MCF 10A (cell line): ENCODE measurements at regions not wholly inside any gene's neighbourhood (a gene's known extent, or its start where the extent isn't known, plus 50 kb on each side); places are given as distances from the start of the nearest gene placed in this dataset.

Source experiments
- BruUV-seq: library from RNA; stranded (reverse); fragments of 400-500 nt; replicated peaks from 2 replicates; lab custom pipeline; 2021; lab: Mats Ljungman, UMichigan
- CTCF ChIA-PET: fragments of 300-600 bp; sonication (Branson Sonifier 250); formaldehyde crosslinking; extraction: SDS; loops from one replicate; lab custom pipeline; 2021; ENCODE audit warnings: antibody characterized with exemption, inconsistent platforms; lab: Yijun Ruan, JAX
- POLR2A ChIA-PET: fragments of 300-600, 350-650 bp; sonication (Branson Sonifier 250); formaldehyde crosslinking; extraction: SDS; loops from one replicate; lab custom pipeline; 2020; ENCODE audit warnings: antibody characterized with exemption, inconsistent platforms; lab: Yijun Ruan, JAX
- DNase-seq: peaks from one replicate; pipeline ENCODE4 v3.0.0-alpha.2; 2018; ENCODE audit not compliant: unreplicated experiment
- H3K27ac Mint-ChIP-seq: one replicate; pipeline ENCODE4 v1.8.0; 2022; ENCODE audit warnings: mild to moderate bottlenecking, low read depth, mixed read lengths; ENCODE audit not compliant: unreplicated experiment
- H3K27me3 Mint-ChIP-seq: one replicate; pipeline ENCODE4 v1.8.0; 2022; ENCODE audit warnings: mixed read lengths; ENCODE audit not compliant: insufficient read depth, unreplicated experiment
- H3K36me3 Mint-ChIP-seq: one replicate; pipeline ENCODE4 v1.8.0; 2022; ENCODE audit warnings: mild to moderate bottlenecking, moderate library complexity, mixed read lengths; ENCODE audit not compliant: insufficient read depth, unreplicated experiment
- H3K4me1 Mint-ChIP-seq: one replicate; pipeline ENCODE4 v1.8.0; 2022; ENCODE audit warnings: mixed read lengths; ENCODE audit not compliant: insufficient read depth, unreplicated experiment
- H3K4me3 Mint-ChIP-seq: one replicate; pipeline ENCODE4 v1.8.0; 2022; ENCODE audit warnings: mild to moderate bottlenecking, moderate library complexity, mixed read lengths; ENCODE audit not compliant: unreplicated experiment
- H3K9me3 Mint-ChIP-seq: one replicate; pipeline ENCODE4 v1.8.0; 2022; ENCODE audit warnings: mixed read lengths; ENCODE audit not compliant: unreplicated experiment
- intact Hi-C: fragments of 100-400 bp; cut with micrococcal nuclease; formaldehyde crosslinking; loops from 2 replicates; pipeline ENCODE4 v1.14.1; 2022
- TF ChIP-seq, protein P1 (sequence below): fragments of 200-600 bp; IDR thresholded peaks from one replicate; pipeline ENCODE4 v1.8.0; 2022; ENCODE audit warnings: antibody characterized with exemption, mild to moderate bottlenecking; ENCODE audit not compliant: unreplicated experiment

GRCh38 chr15:61681676-61682075 is 378.6 kb downstream of the VPS13C start:
- TF ChIP-seq, protein P1, sequence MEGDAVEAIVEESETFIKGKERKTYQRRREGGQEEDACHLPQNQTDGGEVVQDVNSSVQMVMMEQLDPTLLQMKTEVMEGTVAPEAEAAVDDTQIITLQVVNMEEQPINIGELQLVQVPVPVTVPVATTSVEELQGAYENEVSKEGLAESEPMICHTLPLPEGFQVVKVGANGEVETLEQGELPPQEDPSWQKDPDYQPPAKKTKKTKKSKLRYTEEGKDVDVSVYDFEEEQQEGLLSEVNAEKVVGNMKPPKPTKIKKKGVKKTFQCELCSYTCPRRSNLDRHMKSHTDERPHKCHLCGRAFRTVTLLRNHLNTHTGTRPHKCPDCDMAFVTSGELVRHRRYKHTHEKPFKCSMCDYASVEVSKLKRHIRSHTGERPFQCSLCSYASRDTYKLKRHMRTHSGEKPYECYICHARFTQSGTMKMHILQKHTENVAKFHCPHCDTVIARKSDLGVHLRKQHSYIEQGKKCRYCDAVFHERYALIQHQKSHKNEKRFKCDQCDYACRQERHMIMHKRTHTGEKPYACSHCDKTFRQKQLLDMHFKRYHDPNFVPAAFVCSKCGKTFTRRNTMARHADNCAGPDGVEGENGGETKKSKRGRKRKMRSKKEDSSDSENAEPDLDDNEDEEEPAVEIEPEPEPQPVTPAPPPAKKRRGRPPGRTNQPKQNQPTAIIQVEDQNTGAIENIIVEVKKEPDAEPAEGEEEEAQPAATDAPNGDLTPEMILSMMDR = no peak
- POLR2A ChIA-PET = interaction anchor here (0.6 kb wide), 1 partner anchor 74 kb away, joined by 3 read pairs; no protein-coding TSS in a partner anchor
- H3K4me1 Mint-ChIP-seq = peaks cover 6% of the 10 kb centered on the region
- no peaks in the 10 kb centered on the region for H3K36me3 Mint-ChIP-seq
- H3K4me3 Mint-ChIP-seq = no peak overlapping the region
- H3K9me3 Mint-ChIP-seq = no peaks in the 10 kb centered on the region
- DNase-seq = no peak
- no peak overlapping the region for H3K27ac Mint-ChIP-seq
- CTCF ChIA-PET = interaction anchor here (1.0 to 1.2 kb wide), 2 partner anchors 87 to 153 kb away, joined by 3 to 8 read pairs; no protein-coding TSS in a partner anchor
- BruUV-seq = no TSS peak
- intact Hi-C loops = no loop called here
- no peaks in the 10 kb centered on the region for H3K27me3 Mint-ChIP-seq

DNA sequence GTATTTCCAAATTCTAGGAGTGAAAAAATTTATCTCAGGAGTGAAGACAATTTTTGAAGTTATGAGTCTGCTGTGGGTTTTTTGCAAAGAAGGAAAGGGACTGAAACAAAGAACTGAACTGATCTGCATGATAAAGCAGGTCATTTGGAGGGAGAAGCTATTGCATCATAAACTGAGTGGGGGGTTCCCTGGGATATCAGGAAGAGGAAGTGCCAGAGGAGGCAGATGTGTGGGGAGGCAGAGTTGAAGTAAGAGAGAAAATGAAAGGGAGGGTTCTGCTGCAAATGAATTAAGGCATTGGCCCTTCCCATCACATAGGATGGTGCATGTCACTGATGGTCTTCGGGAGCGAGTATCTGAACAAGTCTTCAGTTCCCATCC is 379.2 kb downstream of the VPS13C start:
- no peak for DNase-seq
- H3K9me3 Mint-ChIP-seq = no peaks in the 10 kb centered on the region
- no peaks in the 10 kb centered on the region for H3K27me3 Mint-ChIP-seq
- TF ChIP-seq, protein P1 = no peak
- no TSS peak for BruUV-seq
- H3K27ac Mint-ChIP-seq = no peak overlapping the region
- no peak overlapping the region for H3K4me3 Mint-ChIP-seq
- CTCF ChIA-PET = interaction anchor here (1.2 kb wide), 1 partner anchor 88 kb away, joined by 3 read pairs; no protein-coding TSS in a partner anchor
- POLR2A ChIA-PET = no interaction called here
- no peaks in the 10 kb centered on the region for H3K36me3 Mint-ChIP-seq
- peaks cover 6% of the 10 kb centered on the region for H3K4me1 Mint-ChIP-seq
- intact Hi-C loops = no loop called here

DNA sequence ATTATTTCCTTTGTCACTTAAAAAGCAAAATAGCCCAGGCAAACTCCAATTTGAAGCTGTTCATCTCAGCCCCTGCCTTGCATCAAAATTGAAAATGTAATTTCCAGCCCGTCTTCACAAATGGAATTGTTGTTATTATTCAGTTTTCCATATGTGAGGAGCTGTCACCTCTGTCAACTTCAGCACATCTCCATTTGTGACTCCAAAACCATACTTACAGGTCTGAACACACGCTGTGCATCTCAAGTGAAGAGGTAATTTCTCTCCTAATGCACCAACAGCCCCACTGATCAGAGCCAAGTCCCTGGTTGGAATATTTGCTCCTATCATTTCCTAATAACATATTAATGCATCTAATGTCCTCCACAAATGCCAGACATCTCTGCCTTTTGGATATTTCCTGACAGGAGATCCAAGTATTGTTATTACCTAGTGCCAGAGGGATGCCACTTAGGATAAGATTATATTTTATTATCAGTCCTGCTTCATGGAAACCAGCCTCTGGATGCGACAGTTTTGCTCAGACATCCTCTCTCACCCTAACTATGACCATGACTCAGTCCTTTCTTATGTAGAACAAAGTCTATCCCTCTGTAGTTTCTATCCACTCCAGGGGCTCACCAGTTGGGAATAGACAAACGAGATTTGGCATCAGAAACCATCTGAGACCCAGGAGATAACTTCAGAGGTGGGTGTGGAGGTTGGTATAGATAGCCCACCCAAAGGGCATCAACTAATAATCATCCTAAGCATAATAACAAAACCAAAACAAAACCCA is 379.8 kb downstream of the VPS13C start:
- DNase-seq = no peak
- ChIA-PET CTCF (interaction anchor here (0.6 to 1.2 kb wide), 2 partner anchors 16 to 88 kb away, joined by 3 read pairs; no protein-coding TSS in a partner anchor), POLR2A (no interaction called here)
- no peak overlapping the region for H3K27ac Mint-ChIP-seq
- H3K27me3 Mint-ChIP-seq = no peaks in the 10 kb centered on the region
- no peaks in the 10 kb centered on the region for H3K36me3 Mint-ChIP-seq
- TF ChIP-seq, protein P1 = no peak
- peaks cover under 1% of the 10 kb centered on the region for H3K4me1 Mint-ChIP-seq
- BruUV-seq = no TSS peak
- intact Hi-C loops = no loop called here
- no peaks in the 10 kb centered on the region for H3K9me3 Mint-ChIP-seq
- no peak overlapping the region for H3K4me3 Mint-ChIP-seq

GRCh38 chr15:61671736-61672135 is 388.5 kb downstream of the VPS13C start:
- DNase-seq = no peak
- no peak overlapping the region for H3K4me3 Mint-ChIP-seq
- TF ChIP-seq, protein P1 = no peak
- H3K27ac Mint-ChIP-seq = no peak overlapping the region
- no peaks in the 10 kb centered on the region for H3K27me3 Mint-ChIP-seq
- no peaks in the 10 kb centered on the region for H3K36me3 Mint-ChIP-seq
- ChIA-PET POLR2A (no interaction called here), CTCF (no interaction called here)
- no peaks in the 10 kb centered on the region for H3K9me3 Mint-ChIP-seq
- no TSS peak for BruUV-seq
- no peaks in the 10 kb centered on the region for H3K4me1 Mint-ChIP-seq
- intact Hi-C loops = no loop called here
